ENCODE measurements at regions not wholly inside any gene's neighbourhood (a gene's known extent, or its start where the extent isn't known, plus 50 kb on each side); places are given as distances from the start of the nearest gene placed in this dataset.

DNA sequence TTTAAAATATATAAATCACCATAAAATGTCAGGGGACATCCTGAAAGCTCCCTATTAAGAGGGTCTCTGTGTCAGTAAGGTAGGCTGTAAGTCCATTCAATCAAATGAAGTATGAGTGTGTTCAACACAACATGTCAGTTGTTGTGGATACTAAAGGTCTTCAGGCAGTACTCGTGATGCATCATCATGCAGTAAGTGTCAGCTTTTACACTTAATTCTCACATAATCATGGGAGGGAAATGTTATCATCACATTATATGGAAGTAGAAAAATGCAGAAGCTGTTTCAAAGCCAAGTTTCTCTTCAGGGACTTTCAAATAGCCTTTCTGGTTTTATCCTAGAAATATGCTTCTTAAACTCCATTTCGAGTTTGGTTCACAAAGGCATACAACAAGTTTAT lies 477.1 kb upstream of the ID2 start:
- TF ChIP-seq POLR2A (IDR thresholded peaks at IDR 0.05) = no peak
- TF ChIP-seq, protein P1, sequence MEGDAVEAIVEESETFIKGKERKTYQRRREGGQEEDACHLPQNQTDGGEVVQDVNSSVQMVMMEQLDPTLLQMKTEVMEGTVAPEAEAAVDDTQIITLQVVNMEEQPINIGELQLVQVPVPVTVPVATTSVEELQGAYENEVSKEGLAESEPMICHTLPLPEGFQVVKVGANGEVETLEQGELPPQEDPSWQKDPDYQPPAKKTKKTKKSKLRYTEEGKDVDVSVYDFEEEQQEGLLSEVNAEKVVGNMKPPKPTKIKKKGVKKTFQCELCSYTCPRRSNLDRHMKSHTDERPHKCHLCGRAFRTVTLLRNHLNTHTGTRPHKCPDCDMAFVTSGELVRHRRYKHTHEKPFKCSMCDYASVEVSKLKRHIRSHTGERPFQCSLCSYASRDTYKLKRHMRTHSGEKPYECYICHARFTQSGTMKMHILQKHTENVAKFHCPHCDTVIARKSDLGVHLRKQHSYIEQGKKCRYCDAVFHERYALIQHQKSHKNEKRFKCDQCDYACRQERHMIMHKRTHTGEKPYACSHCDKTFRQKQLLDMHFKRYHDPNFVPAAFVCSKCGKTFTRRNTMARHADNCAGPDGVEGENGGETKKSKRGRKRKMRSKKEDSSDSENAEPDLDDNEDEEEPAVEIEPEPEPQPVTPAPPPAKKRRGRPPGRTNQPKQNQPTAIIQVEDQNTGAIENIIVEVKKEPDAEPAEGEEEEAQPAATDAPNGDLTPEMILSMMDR (IDR thresholded peaks at IDR 0.05) = no peak
- TF ChIP-seq EP300 (IDR thresholded peaks at IDR 0.05; ENCODE audit: low read depth) = no peak
